GM23338 (cell line): ENCODE measurements at regions not wholly inside any gene's neighbourhood (a gene's known extent, or its start where the extent isn't known, plus 50 kb on each side); places are given as distances from the start of the nearest gene placed in this dataset.

Experiments
- CREB1 ChIP-seq: fragments of 250-450 bp; sonication (Bioruptor Pico); IDR thresholded peaks from 2 replicates; pipeline ENCODE4 v1.5.0; 2020; ENCODE audit warnings: low read depth, mild to moderate bottlenecking, moderate library complexity
- CTCF ChIP-seq, 2 experiments: fragments of 200-600 bp in 1 of 2; sonication (generic) in 1 of 2; conservative IDR thresholded peaks; 2 replicates each; pipeline versions ENCODE4 v1.5.1 to v1.6.1; 2016 to 2017; ENCODE audit warnings: antibody characterized with exemption in 2 of 2, low read depth in 2 of 2, mild to moderate bottlenecking in 2 of 2, moderate library complexity in 1 of 2
- ETS1 ChIP-seq: IDR thresholded peaks from 2 replicates; pipeline ENCODE4 v1.6.1; 2016; ENCODE audit warnings: antibody characterized with exemption
- EZH2 ChIP-seq: fragments of 200-600 bp; sonication (generic); IDR thresholded peaks from one replicate; pipeline ENCODE4 v1.8.0; 2017; ENCODE audit warnings: antibody characterized with exemption, mild to moderate bottlenecking, low read depth; ENCODE audit not compliant: unreplicated experiment
- EZH2phosphoT487 ChIP-seq: fragments of 200-600 bp; sonication (generic); IDR thresholded peaks from one replicate; pipeline ENCODE4 v1.8.1; 2018; ENCODE audit warnings: antibody characterized with exemption; ENCODE audit not compliant: unreplicated experiment
- JUNB ChIP-seq: IDR thresholded peaks from one replicate; pipeline ENCODE4 v1.6.1; 2016; ENCODE audit warnings: antibody characterized with exemption; ENCODE audit not compliant: unreplicated experiment
- NANOG ChIP-seq: IDR thresholded peaks from 2 replicates; pipeline ENCODE4 v1.6.1; 2016; ENCODE audit warnings: antibody characterized with exemption, borderline replicate concordance
- POLR2AphosphoS5 ChIP-seq: IDR thresholded peaks from 2 replicates; pipeline ENCODE4 v1.6.1; 2016; ENCODE audit warnings: antibody characterized with exemption, low read depth
- REST ChIP-seq: IDR thresholded peaks from one replicate; pipeline ENCODE4 v1.6.1; 2018; ENCODE audit warnings: antibody characterized with exemption; ENCODE audit not compliant: unreplicated experiment
- STAT1 ChIP-seq: IDR thresholded peaks from one replicate; pipeline ENCODE4 v1.6.1; 2016; ENCODE audit warnings: antibody characterized with exemption; ENCODE audit not compliant: unreplicated experiment
- ZNF114 ChIP-seq: fragments of 250-450 bp; sonication (Bioruptor Pico); IDR thresholded peaks from 2 replicates; pipeline ENCODE4 v1.5.0; 2020; ENCODE audit warnings: mild to moderate bottlenecking, moderate library complexity
- ZNF331 ChIP-seq: fragments of 250-450 bp; sonication (Bioruptor Pico); IDR thresholded peaks from 2 replicates; pipeline ENCODE4 v1.5.0; 2020; ENCODE audit warnings: low read depth, mild to moderate bottlenecking, moderate library complexity
- ZNF462 ChIP-seq: fragments of 250-450 bp; sonication (Bioruptor Pico); IDR thresholded peaks from 2 replicates; pipeline ENCODE4 v1.5.0; 2020; ENCODE audit warnings: mild to moderate bottlenecking, moderate library complexity

GRCh38 chr3:5476403-5476802, 288.9 kb downstream of the EDEM1 start:
- TF ChIP-seq CTCF (conservative IDR thresholded peaks at IDR 0.05; ENCODE audit: low read depth in 2 of 2) (no peak), POLR2AphosphoS5 (no peak), ZNF331 (CRISPR knock-in tag) (no peak), REST (no peak), EZH2phosphoT487 (no peak), EZH2 (no peak), STAT1 (no peak), JUNB (no peak), CREB1 (CRISPR knock-in tag) (no peak), ZNF114 (CRISPR knock-in tag) (no peak), NANOG (no peak), ETS1 (no peak), ZNF462 (CRISPR knock-in tag) (no peak)
